WTC11 (cell line): ENCODE measurements at regions not wholly inside any gene's neighbourhood (a gene's known extent, or its start where the extent isn't known, plus 50 kb on each side); places are given as distances from the start of the nearest gene placed in this dataset.

ENCODE experiments used
- ATAC-seq: fragments of 200-7000 bp; cut with Tn5 transposase; 2 replicates; pipeline ENCODE4 v1.10.0; 2021; ENCODE audit warnings: mild to moderate bottlenecking, moderate library complexity
- CTCF ChIA-PET: fragments of 300-600 bp; sonication (Branson Sonifier 250); formaldehyde crosslinking; loops from one replicate; lab custom pipeline; 2021; ENCODE audit warnings: antibody characterized with exemption; lab: Charles Lee
- POLR2A ChIA-PET: fragments of 350-600 bp; sonication (Branson Sonifier 250); formaldehyde crosslinking; loops from one replicate; lab custom pipeline; 2021; ENCODE audit warnings: antibody characterized with exemption; lab: Charles Lee
- DNase-seq: peaks from one replicate; pipeline ENCODE4 v3.0.0; 2021; ENCODE audit warnings: low spot score
- H3K27ac Mint-ChIP-seq: 2 replicates; pipeline ENCODE4 v1.8.0; 2021; ENCODE audit warnings: mixed read lengths
- H3K27me3 Mint-ChIP-seq: 2 replicates; pipeline ENCODE4 v1.8.0; 2021; ENCODE audit warnings: low read depth, mild to moderate bottlenecking, moderate library complexity, mixed read lengths
- H3K36me3 Mint-ChIP-seq: 2 replicates; pipeline ENCODE4 v1.8.0; 2021; ENCODE audit warnings: mixed read lengths
- H3K4me1 Mint-ChIP-seq: 2 replicates; pipeline ENCODE4 v1.8.0; 2022; ENCODE audit warnings: mixed read lengths
- H3K4me3 Mint-ChIP-seq: 2 replicates; pipeline ENCODE4 v1.8.0; 2021; ENCODE audit warnings: mild to moderate bottlenecking, moderate library complexity, mixed read lengths
- H3K9me3 Mint-ChIP-seq: 2 replicates; pipeline ENCODE4 v1.8.0; 2021; ENCODE audit warnings: mixed read lengths
- ATF1 ChIP-seq: sonication (generic); formaldehyde crosslinking; IDR thresholded peaks from 2 replicates; pipeline ENCODE4 v1.8.1; 2023; ENCODE audit warnings: mild to moderate bottlenecking, moderate library complexity, missing genetic modification reagents
- ETV6 ChIP-seq: sonication (generic); formaldehyde crosslinking; IDR thresholded peaks from 2 replicates; pipeline ENCODE4 v1.8.1; 2022; ENCODE audit warnings: mild to moderate bottlenecking, missing genetic modification reagents
- FOXJ3 ChIP-seq: sonication (generic); formaldehyde crosslinking; IDR thresholded peaks from 2 replicates; pipeline ENCODE4 v1.9.0; 2021; ENCODE audit warnings: missing genetic modification reagents, mild to moderate bottlenecking, borderline replicate concordance
- FOXK1 ChIP-seq: sonication (generic); formaldehyde crosslinking; IDR thresholded peaks from 2 replicates; pipeline ENCODE4 v1.8.0; 2022; ENCODE audit warnings: mild to moderate bottlenecking, moderate library complexity, missing genetic modification reagents
- JAZF1 ChIP-seq: fragments of 250-450 bp; sonication (Bioruptor Pico); IDR thresholded peaks from 2 replicates; pipeline ENCODE4 v1.9.0; 2021; ENCODE audit warnings: moderate library complexity, mild to moderate bottlenecking, inconsistent platforms
- NFE2L1 ChIP-seq: sonication (generic); formaldehyde crosslinking; IDR thresholded peaks from 2 replicates; pipeline ENCODE4 v1.8.1; 2023; ENCODE audit warnings: missing genetic modification reagents
- PRRX2 ChIP-seq: fragments of 250-450 bp; sonication (Bioruptor Pico); IDR thresholded peaks from 2 replicates; pipeline ENCODE4 v1.8.0; 2021; ENCODE audit warnings: mild to moderate bottlenecking
- ZNF232 ChIP-seq: sonication (generic); formaldehyde crosslinking; IDR thresholded peaks from 2 replicates; pipeline ENCODE4 v1.8.0; 2022; ENCODE audit warnings: mild to moderate bottlenecking, missing genetic modification reagents
- ZNF263 ChIP-seq: sonication (generic); formaldehyde crosslinking; IDR thresholded peaks from 2 replicates; pipeline ENCODE4 v1.8.1; 2022; ENCODE audit warnings: low read depth, mild to moderate bottlenecking, moderate library complexity, missing genetic modification reagents
- ZNF423 ChIP-seq: fragments of 250-450 bp; sonication (Bioruptor Pico); IDR thresholded peaks from 2 replicates; pipeline ENCODE4 v2.1.2; 2022; ENCODE audit warnings: mild to moderate bottlenecking, moderate library complexity
- ZNF671 ChIP-seq: fragments of 250-450 bp; sonication (Bioruptor Pico); IDR thresholded peaks from 2 replicates; pipeline ENCODE4 v1.8.0; 2021; ENCODE audit warnings: mild to moderate bottlenecking
- TF ChIP-seq, protein P1 (sequence below): sonication (generic); formaldehyde crosslinking; IDR thresholded peaks from 2 replicates; pipeline ENCODE4 v1.8.1; 2022; ENCODE audit warnings: mild to moderate bottlenecking, missing genetic modification reagents, moderate library complexity, borderline replicate concordance
- TF ChIP-seq, protein P2 (sequence below): sonication (generic); formaldehyde crosslinking; IDR thresholded peaks from 2 replicates; pipeline ENCODE4 v1.8.1; 2022; ENCODE audit warnings: low read depth, mild to moderate bottlenecking, moderate library complexity, missing genetic modification reagents, borderline replicate concordance
- TF ChIP-seq, protein P3 (sequence below): sonication (generic); formaldehyde crosslinking; IDR thresholded peaks from 2 replicates; pipeline ENCODE4 v1.8.0; 2023; ENCODE audit warnings: mild to moderate bottlenecking, missing genetic modification reagents
- TF ChIP-seq, protein P4 (sequence below): fragments of 250-450 bp; sonication (Bioruptor Pico); IDR thresholded peaks from 2 replicates; pipeline ENCODE4 v1.9.0; 2021; ENCODE audit warnings: mild to moderate bottlenecking
- TF ChIP-seq, protein P5 (sequence below): sonication (generic); formaldehyde crosslinking; IDR thresholded peaks from 2 replicates; pipeline ENCODE4 v1.8.0; 2022; ENCODE audit warnings: mild to moderate bottlenecking, missing genetic modification reagents
- TF ChIP-seq, protein P6 (sequence below): fragments of 250-450 bp; sonication (Bioruptor Pico); IDR thresholded peaks from 2 replicates; pipeline ENCODE4 v2.1.2; 2022; ENCODE audit warnings: mild to moderate bottlenecking, moderate library complexity

DNA sequence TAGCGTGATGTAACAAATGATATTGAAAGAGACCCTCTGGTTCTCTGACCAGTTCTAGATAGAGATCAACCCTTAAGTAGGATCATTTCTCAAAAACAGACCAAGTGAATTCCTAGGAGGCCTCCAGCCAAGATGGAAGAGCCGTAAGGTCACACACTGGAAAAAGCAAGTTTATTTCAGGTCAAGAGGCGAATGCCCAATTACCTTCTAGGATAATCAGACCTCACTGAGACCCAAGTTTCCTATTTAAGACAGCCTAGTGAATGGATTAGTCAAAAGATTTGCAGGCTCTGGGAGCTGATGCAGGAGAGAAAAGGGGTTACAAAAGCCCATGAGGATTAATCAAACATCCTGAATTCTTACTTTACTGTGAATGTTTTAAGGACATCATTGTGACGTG, 486.1 kb upstream of the NRP1 start:
- Mint-ChIP-seq H3K9me3 (peaks cover 6% of the 10 kb centered on the region), H3K4me3 (no peak overlapping the region)
- CTCF ChIA-PET, result no interaction called here
- TF ChIP-seq JAZF1 (CRISPR knock-in tag) (no peak), ZNF671 (CRISPR knock-in tag) (no peak), ZNF423 (CRISPR knock-in tag) (no peak), ATF1 (CRISPR knock-in tag) (no peak), ETV6 (no peak), FOXJ3 (CRISPR knock-in tag) (no peak)
- TF ChIP-seq, protein P1, sequence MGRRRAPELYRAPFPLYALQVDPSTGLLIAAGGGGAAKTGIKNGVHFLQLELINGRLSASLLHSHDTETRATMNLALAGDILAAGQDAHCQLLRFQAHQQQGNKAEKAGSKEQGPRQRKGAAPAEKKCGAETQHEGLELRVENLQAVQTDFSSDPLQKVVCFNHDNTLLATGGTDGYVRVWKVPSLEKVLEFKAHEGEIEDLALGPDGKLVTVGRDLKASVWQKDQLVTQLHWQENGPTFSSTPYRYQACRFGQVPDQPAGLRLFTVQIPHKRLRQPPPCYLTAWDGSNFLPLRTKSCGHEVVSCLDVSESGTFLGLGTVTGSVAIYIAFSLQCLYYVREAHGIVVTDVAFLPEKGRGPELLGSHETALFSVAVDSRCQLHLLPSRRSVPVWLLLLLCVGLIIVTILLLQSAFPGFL (CRISPR knock-in tag), result no peak
- TF ChIP-seq, protein P2, sequence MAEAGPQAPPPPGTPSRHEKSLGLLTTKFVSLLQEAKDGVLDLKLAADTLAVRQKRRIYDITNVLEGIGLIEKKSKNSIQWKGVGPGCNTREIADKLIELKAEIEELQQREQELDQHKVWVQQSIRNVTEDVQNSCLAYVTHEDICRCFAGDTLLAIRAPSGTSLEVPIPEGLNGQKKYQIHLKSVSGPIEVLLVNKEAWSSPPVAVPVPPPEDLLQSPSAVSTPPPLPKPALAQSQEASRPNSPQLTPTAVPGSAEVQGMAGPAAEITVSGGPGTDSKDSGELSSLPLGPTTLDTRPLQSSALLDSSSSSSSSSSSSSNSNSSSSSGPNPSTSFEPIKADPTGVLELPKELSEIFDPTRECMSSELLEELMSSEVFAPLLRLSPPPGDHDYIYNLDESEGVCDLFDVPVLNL, result no peak
- TF ChIP-seq, all 79 proteins: peak for 0
- Mint-ChIP-seq H3K27me3 (no peaks in the 10 kb centered on the region; the same call in 1 of the 2 replicates), H3K4me1 (peaks cover 9% of the 10 kb centered on the region), H3K27ac (no peak overlapping the region), H3K36me3 (no peaks in the 10 kb centered on the region)
- no peak for DNase-seq
- no peak for ATAC-seq
- POLR2A ChIA-PET, result no interaction called here

DNA sequence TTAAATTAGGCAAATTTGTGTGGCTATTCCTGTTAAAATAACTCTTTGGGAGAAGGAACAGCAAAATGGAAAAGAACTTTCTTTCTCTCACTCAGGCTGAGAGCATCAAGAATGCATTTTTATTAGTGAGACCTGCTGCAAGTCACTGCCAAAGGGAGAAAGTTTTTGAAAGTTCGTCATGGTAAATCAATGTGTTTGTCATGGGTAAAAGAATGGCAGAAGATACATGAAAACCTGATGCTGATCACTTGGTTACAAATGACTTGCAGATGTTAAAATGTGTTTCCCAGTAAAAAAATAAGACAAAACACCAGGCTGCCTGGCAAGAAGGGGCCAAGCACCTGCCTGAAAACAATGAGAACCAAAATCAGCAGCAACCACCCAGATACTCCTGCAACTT, 484.7 kb upstream of the NRP1 start:
- TF ChIP-seq, protein P3, sequence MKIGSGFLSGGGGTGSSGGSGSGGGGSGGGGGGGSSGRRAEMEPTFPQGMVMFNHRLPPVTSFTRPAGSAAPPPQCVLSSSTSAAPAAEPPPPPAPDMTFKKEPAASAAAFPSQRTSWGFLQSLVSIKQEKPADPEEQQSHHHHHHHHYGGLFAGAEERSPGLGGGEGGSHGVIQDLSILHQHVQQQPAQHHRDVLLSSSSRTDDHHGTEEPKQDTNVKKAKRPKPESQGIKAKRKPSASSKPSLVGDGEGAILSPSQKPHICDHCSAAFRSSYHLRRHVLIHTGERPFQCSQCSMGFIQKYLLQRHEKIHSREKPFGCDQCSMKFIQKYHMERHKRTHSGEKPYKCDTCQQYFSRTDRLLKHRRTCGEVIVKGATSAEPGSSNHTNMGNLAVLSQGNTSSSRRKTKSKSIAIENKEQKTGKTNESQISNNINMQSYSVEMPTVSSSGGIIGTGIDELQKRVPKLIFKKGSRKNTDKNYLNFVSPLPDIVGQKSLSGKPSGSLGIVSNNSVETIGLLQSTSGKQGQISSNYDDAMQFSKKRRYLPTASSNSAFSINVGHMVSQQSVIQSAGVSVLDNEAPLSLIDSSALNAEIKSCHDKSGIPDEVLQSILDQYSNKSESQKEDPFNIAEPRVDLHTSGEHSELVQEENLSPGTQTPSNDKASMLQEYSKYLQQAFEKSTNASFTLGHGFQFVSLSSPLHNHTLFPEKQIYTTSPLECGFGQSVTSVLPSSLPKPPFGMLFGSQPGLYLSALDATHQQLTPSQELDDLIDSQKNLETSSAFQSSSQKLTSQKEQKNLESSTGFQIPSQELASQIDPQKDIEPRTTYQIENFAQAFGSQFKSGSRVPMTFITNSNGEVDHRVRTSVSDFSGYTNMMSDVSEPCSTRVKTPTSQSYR (CRISPR knock-in tag), result no peak
- no peak for TF ChIP-seq ZNF263
- no peak for TF ChIP-seq ZNF232
- TF ChIP-seq FOXK1, result no peak
- TF ChIP-seq, protein P4, sequence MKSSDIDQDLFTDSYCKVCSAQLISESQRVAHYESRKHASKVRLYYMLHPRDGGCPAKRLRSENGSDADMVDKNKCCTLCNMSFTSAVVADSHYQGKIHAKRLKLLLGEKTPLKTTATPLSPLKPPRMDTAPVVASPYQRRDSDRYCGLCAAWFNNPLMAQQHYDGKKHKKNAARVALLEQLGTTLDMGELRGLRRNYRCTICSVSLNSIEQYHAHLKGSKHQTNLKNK (CRISPR knock-in tag), result no peak
- TF ChIP-seq PRRX2 (CRISPR knock-in tag), result no peak
- no peak for TF ChIP-seq NFE2L1
- TF ChIP-seq, protein P5, sequence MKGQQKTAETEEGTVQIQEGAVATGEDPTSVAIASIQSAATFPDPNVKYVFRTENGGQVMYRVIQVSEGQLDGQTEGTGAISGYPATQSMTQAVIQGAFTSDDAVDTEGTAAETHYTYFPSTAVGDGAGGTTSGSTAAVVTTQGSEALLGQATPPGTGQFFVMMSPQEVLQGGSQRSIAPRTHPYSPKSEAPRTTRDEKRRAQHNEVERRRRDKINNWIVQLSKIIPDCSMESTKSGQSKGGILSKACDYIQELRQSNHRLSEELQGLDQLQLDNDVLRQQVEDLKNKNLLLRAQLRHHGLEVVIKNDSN, result no peak
- no peak for TF ChIP-seq ZNF671 (CRISPR knock-in tag)
- TF ChIP-seq, protein P6, sequence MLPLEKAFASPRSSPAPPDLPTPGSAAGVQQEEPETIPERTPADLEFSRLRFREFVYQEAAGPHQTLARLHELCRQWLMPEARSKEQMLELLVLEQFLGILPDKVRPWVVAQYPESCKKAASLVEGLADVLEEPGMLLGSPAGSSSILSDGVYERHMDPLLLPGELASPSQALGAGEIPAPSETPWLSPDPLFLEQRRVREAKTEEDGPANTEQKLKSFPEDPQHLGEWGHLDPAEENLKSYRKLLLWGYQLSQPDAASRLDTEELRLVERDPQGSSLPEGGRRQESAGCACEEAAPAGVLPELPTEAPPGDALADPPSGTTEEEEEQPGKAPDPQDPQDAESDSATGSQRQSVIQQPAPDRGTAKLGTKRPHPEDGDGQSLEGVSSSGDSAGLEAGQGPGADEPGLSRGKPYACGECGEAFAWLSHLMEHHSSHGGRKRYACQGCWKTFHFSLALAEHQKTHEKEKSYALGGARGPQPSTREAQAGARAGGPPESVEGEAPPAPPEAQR (CRISPR knock-in tag), result no peak
- H3K36me3 Mint-ChIP-seq, result peaks cover under 1% of the 10 kb centered on the region; the same call in 1 of the 2 replicates
- ATAC-seq (no peak), DNase-seq (no peak)
- peaks cover 9% of the 10 kb centered on the region for H3K4me1 Mint-ChIP-seq
- no peak overlapping the region for H3K27ac Mint-ChIP-seq
- H3K9me3 Mint-ChIP-seq, result peaks cover 14% of the 10 kb centered on the region
- CTCF ChIA-PET, result no interaction called here
- no peaks in the 10 kb centered on the region; the same call in 1 of the 2 replicates for H3K27me3 Mint-ChIP-seq
- no peak overlapping the region for H3K4me3 Mint-ChIP-seq
- POLR2A ChIA-PET, result no interaction called here
